BLaER1 treated with 17β-estradiol and CSF1 and Interleukin-3, amounts not matched to agents 10 nM and 100 nM (cell line): ENCODE measurements at regions not wholly inside any gene's neighbourhood (a gene's known extent, or its start where the extent isn't known, plus 50 kb on each side); places are given as distances from the start of the nearest gene placed in this dataset.
"Not testable (repeated sequence)": the region's sequence is repeated elsewhere in the genome, so short reads cannot be mapped to it uniquely, and the experiment has no call there.

Experiments used
- H3K27ac ChIP-seq, 11 experiments: shearing (Covaris generic); formaldehyde crosslinking; 2 replicates each; pipeline ENCODE4 v1.8.1; 2022
- H3K27me3 ChIP-seq, 11 experiments: shearing (Covaris generic); formaldehyde crosslinking; 2 replicates each; pipeline ENCODE4 v1.8.1; 2022
- H3K36me3 ChIP-seq, 11 experiments: shearing (Covaris generic); formaldehyde crosslinking; 2 replicates each; pipeline ENCODE4 v1.8.1; 2022
- H3K4me1 ChIP-seq, 10 experiments: shearing (Covaris generic); formaldehyde crosslinking; 2 replicates each; pipeline ENCODE4 v1.8.1; 2022
- H3K4me2 ChIP-seq, 11 experiments: shearing (Covaris generic); formaldehyde crosslinking; 2 replicates each; pipeline ENCODE4 v1.8.1; 2022
- H3K4me3 ChIP-seq, 10 experiments: shearing (Covaris generic); formaldehyde crosslinking; 2 replicates each; pipeline ENCODE4 v1.8.1; 2022
- H3K9ac ChIP-seq, 11 experiments: shearing (Covaris generic); formaldehyde crosslinking; 2 replicates each; pipeline ENCODE4 v1.8.1; 2022
- H3K9me3 ChIP-seq, 11 experiments: shearing (Covaris generic); formaldehyde crosslinking; replicated peaks in 1 of 11; 2 replicates each; pipeline ENCODE4 v1.8.1; 2022
- H4K20me1 ChIP-seq, 11 experiments: shearing (Covaris generic); formaldehyde crosslinking; 2 replicates each; pipeline ENCODE4 v1.8.1; 2022
- Cebpa-rat ChIP-seq, 11 experiments: shearing (Covaris generic); IDR thresholded peaks; 2 replicates each; pipeline ENCODE4 v1.8.1; 2022

DNA sequence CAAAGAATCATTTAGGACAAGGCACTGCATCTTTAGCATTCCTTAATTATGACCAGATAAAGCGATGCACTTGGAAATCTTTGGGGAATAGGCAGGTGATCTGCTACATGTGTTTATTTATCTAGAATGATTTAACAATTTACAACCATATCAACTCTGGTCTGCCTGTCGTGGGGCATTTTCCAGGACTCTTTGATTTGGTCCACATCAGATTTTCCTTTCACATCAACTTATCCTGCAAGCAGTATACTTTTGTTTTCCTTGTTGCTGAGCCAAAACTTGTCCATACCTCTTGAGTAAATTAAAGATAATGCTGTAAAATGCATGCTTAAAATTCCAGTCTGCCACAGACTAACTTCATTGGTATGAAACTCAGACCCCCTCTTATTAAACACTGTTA, 312.4 kb upstream of the TCF4 start:
- H3K27me3 ChIP-seq = no peaks in the 10 kb centered on the region
- TF ChIP-seq Cebpa-rat (IDR thresholded peaks at IDR 0.05) = no peak
- H3K27ac ChIP-seq = no peak overlapping the region
- no peak overlapping the region for H3K9ac ChIP-seq
- H4K20me1 ChIP-seq = no peaks in the 10 kb centered on the region
- no peaks in the 10 kb centered on the region for H3K36me3 ChIP-seq
- H3K4me1 ChIP-seq = no peaks in the 10 kb centered on the region
- H3K4me2 ChIP-seq = no peak overlapping the region
- no peak overlapping the region for H3K4me3 ChIP-seq
- H3K9me3 ChIP-seq = no peaks in the 10 kb centered on the region

DNA sequence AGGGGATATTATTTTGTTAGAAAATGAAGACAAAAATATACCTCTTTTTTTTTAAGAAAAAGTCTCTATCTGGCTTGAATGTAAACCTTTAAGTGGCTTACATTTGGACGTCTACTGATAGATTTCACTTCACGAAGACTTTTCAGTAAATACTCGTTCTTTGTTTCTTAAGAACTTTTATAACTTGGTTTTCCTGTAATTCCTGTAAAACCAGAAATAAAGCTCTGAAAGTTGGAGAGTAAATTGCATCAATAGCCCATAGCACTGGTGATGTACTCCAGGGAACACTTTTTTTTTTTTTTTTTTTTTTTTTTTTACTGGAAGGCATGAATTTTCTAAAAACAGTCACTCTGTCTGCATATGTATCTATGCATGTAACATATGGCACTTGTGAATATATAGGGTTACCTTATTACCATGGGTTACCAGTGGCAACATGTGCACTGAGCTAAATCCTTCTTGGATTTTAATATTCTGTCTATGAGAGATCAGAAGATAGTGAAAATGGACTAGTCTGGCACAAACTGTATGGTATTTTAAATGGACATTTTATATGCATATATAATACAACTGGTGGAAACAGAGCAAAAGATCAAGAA, 309.2 kb upstream of the TCF4 start:
- Histone ChIP-seq H3K27me3 (no peaks in the 10 kb centered on the region), H3K4me2 (no peak overlapping the region), H3K9me3 (peaks cover 0 to 7% (median 0%) of the 10 kb centered on the region in 11 experiments; a peak in 1 of 22 replicates), H3K9ac (no peak overlapping the region), H3K36me3 (no peaks in the 10 kb centered on the region), H3K4me1 (no peaks in the 10 kb centered on the region), H4K20me1 (no peaks in the 10 kb centered on the region), H3K4me3 (no peak overlapping the region), H3K27ac (no peak overlapping the region)
- no peak for TF ChIP-seq Cebpa-rat (IDR thresholded peaks at IDR 0.05)

DNA sequence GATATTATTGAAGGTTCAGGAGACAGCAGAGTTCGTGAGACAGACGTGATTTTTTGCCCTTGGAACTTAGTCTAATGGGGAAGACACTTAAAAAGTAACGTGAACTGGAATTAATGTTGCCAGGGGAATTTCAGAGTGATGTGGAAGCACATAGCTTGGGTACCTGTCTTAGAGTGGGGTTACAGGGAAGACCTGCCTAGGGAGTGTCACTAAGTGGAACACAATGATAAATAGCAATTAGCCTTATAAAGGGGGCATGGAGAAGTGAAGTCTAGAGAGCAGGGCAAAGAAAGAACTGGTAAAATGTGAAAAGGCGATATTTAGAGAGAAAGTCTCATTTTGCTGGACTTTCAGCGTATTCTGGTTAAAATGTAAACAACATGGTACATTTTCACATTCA, 306.0 kb upstream of the TCF4 start:
- no peaks in the 10 kb centered on the region for H3K27me3 ChIP-seq
- H3K4me3 ChIP-seq = no peak overlapping the region
- no peak overlapping the region for H3K9ac ChIP-seq
- H3K4me2 ChIP-seq = no peak overlapping the region
- no peak for TF ChIP-seq Cebpa-rat (IDR thresholded peaks at IDR 0.05)
- peaks cover 0 to 7% (median 0%) of the 10 kb centered on the region in 11 experiments; a peak in 1 of 22 replicates for H3K9me3 ChIP-seq
- H3K4me1 ChIP-seq = no peaks in the 10 kb centered on the region
- H3K27ac ChIP-seq = no peak overlapping the region
- H3K36me3 ChIP-seq = no peaks in the 10 kb centered on the region
- no peaks in the 10 kb centered on the region for H4K20me1 ChIP-seq

DNA sequence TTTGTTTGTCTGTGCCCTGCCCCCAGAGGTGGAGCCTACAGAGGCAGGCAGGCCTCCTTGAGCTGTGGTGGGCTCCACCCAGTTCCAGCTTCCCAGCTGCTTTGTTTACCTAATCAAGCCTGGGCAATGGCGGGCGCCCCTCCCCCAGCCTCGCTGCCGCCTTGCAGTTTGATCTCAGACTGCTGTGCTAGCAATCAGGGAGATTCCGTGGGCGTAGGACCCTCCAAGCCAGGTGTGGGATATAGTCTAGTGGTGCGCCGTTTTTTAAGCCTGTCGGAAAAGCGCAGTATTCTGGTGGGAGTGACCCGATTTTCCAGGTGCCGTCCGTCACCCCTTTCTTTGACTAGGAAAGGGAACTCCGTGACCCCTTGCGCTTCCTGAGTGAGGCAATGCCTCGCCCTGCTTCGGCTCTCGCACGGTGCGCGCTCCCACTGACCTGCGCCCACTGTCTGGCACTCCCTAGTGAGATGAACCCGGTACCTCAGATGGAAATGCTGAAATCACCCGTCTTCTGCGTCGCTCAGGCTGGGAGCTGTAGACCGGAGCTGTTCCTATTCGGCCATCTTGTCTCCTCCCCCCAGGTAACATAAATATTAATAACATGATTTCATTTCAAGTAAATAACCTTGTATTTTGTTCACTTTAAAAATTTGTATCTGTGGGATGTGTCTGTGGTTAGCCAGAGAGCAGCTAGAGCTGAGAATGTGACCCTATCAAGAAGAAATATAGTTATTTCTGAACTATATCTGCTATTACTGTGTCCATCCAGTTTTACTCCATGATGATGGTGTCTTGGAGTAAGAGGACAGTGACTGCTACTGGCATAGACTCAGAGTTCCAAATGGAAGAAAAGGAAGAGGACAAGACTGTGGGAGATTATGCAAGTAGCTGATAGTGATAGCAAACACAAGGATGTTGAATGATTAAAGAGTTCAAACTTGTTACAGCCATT, 305.1 kb upstream of the TCF4 start:
- not testable (repeated sequence) for H4K20me1 ChIP-seq, H3K27ac ChIP-seq, H3K36me3 ChIP-seq, H3K27me3 ChIP-seq, H3K9ac ChIP-seq, H3K4me2 ChIP-seq, H3K4me3 ChIP-seq, H3K9me3 ChIP-seq, H3K4me1 ChIP-seq

DNA sequence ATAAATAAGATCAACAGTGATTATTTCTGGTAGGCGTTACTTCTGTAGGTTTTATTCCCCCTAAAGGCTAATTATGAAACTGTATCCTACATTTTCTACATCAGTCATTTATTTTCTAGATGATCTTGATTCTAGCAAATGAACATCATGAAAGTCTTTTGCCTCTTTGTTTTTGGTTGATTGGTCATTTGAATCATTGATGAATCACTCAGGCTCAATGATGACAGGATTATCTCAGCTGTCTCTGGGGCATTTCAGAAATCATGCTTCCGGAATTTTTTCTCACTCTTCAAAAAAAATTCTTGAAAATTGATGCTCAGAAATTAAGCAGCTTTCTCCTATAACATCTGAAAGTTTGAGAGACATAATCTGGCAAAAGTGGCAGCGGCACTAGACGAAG, 298.9 kb upstream of the TCF4 start:
- Histone ChIP-seq H4K20me1 (no peaks in the 10 kb centered on the region), H3K4me1 (peaks cover 0 to 4% (median 0%) of the 10 kb centered on the region in 10 experiments; a peak in 4 of 20 replicates), H3K9me3 (peaks cover 0 to 7% (median 4%) of the 10 kb centered on the region in 11 experiments; a peak in 5 of 22 replicates), H3K27ac (no peak overlapping the region), H3K27me3 (no peaks in the 10 kb centered on the region), H3K4me3 (no peak overlapping the region), H3K36me3 (no peaks in the 10 kb centered on the region), H3K4me2 (0 out of 22 replicates have a peak overlapping the region, but pooled peaks of 1 of the 11 experiments have one; percentile 9), H3K9ac (no peak overlapping the region)
- no peak for TF ChIP-seq Cebpa-rat (IDR thresholded peaks at IDR 0.05)

DNA sequence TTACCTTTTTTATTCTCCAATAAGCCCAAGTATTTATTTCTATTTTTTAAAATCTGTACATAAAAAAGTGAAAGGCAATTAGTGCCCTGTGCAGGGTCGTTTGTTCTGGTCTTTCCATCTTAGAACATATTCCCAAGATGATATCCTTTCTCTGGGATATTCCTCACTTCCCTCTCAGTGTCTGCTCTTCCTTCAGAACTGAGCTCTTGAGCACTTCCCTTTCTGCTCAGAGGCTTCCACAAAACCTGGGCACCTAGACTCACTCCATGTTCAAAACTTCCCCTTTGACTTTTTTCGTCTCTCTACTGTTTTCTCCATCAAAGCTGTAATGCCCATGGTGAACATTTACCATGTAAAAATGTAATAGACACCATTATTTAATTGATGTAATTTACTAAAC, 296.5 kb upstream of the TCF4 start:
- no peak overlapping the region for H3K4me2 ChIP-seq
- no peak overlapping the region for H3K4me3 ChIP-seq
- H4K20me1 ChIP-seq = no peaks in the 10 kb centered on the region
- no peak for TF ChIP-seq Cebpa-rat (IDR thresholded peaks at IDR 0.05)
- H3K27me3 ChIP-seq = no peaks in the 10 kb centered on the region
- H3K27ac ChIP-seq = no peak overlapping the region
- peaks cover 0 to 7% (median 4%) of the 10 kb centered on the region in 11 experiments; a peak in 5 of 22 replicates for H3K9me3 ChIP-seq
- H3K4me1 ChIP-seq = peaks cover 0 to 4% (median 0%) of the 10 kb centered on the region in 10 experiments; a peak in 4 of 20 replicates
- no peak overlapping the region for H3K9ac ChIP-seq
- no peaks in the 10 kb centered on the region for H3K36me3 ChIP-seq

DNA sequence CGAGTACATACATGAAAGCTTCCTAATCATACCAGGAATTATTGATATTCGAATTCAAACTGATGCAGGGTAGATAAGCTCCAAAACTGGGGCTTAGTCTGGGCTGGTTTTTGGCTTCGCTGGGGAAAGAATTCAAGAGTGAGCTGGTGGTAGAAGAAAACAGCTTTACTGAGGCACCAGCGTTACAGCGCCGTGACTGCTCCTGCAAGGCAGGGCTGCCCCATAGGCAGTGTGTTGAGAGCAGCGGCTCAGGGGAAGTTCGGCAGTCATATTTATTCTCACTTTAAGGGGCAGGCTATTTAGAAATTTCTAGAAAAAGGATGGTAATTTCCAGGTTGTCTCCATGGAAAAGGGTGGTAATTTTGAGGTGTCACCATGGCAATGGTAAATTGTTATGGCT, 292.6 kb upstream of the TCF4 start:
- no peaks in the 10 kb centered on the region for H4K20me1 ChIP-seq
- H3K4me1 ChIP-seq = peaks cover 4 to 22% (median 6%) of the 10 kb centered on the region in 10 experiments; a peak in 10 of 20 replicates
- H3K4me2 ChIP-seq = no peak overlapping the region
- no peaks in the 10 kb centered on the region for H3K9me3 ChIP-seq
- H3K27me3 ChIP-seq = no peaks in the 10 kb centered on the region
- TF ChIP-seq Cebpa-rat (IDR thresholded peaks at IDR 0.05) = no peak
- no peak overlapping the region for H3K4me3 ChIP-seq
- H3K36me3 ChIP-seq = no peaks in the 10 kb centered on the region
- 0 out of 22 replicates have a peak overlapping the region, but pooled peaks of 1 of the 11 experiments have one; percentile 13 for H3K27ac ChIP-seq
- H3K9ac ChIP-seq = no peak overlapping the region

DNA sequence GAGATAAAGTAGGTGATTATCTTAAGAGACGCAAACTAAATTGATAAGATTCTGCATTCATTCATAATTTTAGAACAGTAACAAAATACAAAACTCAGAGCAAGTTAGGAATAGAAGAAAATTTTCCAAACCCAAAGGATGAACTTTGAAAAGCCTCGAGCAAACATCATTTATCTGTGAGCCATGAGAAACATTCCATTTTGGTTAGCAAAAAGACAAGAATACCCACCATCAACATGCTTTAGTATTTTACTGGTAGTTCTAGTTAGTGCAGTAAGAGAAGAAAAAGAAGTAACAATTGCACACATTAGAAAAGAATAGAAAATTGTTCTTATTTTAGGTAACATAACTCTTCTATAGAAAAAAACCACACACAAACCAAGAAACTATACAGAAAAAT, 291.3 kb upstream of the TCF4 start:
- TF ChIP-seq Cebpa-rat (IDR thresholded peaks at IDR 0.05) = no peak
- H3K9ac ChIP-seq = no peak overlapping the region; a peak in 1 of 22 replicates
- H3K9me3 ChIP-seq = no peaks in the 10 kb centered on the region
- H3K4me3 ChIP-seq = no peak overlapping the region
- H4K20me1 ChIP-seq = no peaks in the 10 kb centered on the region
- peak overlapping the region in 1 of 11 experiments; percentile 55; a peak in 1 of 22 replicates for H3K4me2 ChIP-seq
- peaks cover 4 to 22% (median 6%) of the 10 kb centered on the region in 10 experiments; a peak in 10 of 20 replicates for H3K4me1 ChIP-seq
- H3K27ac ChIP-seq = peak overlapping the region in 1 of 11 experiments; percentile 75; a peak in 1 of 22 replicates
- no peaks in the 10 kb centered on the region for H3K27me3 ChIP-seq
- H3K36me3 ChIP-seq = no peaks in the 10 kb centered on the region

DNA sequence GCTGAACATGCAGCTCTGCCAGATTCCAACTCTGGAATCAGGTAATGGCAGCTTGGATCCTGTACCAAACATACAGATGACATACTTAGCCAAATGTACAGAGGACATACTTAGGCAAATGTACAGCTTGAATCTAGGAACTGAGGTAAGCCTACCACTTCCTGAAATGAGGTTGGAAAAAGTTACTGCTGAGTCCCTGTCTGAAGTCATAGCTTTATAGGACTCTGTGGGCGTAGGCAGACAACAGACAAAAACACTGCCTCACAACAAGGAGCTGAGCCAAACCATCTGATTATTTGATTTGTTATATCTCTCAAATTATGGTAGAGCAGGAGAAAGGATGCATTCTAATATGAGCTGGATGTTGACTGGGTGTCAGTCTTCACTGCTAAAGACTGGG, 290.2 kb upstream of the TCF4 start:
- Histone ChIP-seq H4K20me1 (no peaks in the 10 kb centered on the region), H3K36me3 (no peaks in the 10 kb centered on the region), H3K4me3 (no peak overlapping the region), H3K4me2 (peak overlapping the region in 8 of 11 experiments; percentile 9 to 63 (median 32); a peak in 12 of 22 replicates), H3K27me3 (no peaks in the 10 kb centered on the region), H3K9ac (peak overlapping the region in 2 of 11 experiments; percentile 0 to 63; a peak in 2 of 22 replicates), H3K4me1 (peaks cover 4 to 22% (median 6%) of the 10 kb centered on the region in 10 experiments; a peak in 10 of 20 replicates), H3K9me3 (no peaks in the 10 kb centered on the region), H3K27ac (peak overlapping the region in 3 of 11 experiments; percentile 49 to 75 (median 60); a peak in 4 of 22 replicates)
- no peak for TF ChIP-seq Cebpa-rat (IDR thresholded peaks at IDR 0.05)
